GM19463 (cell line): ENCODE measurements at regions not wholly inside any gene's neighbourhood (a gene's known extent, or its start where the extent isn't known, plus 50 kb on each side); places are given as distances from the start of the nearest gene placed in this dataset.

Experiments
- ATAC-seq: cut with Tn5 transposase; IDR thresholded peaks from one replicate; pipeline ENCODE4 v1.9.1; 2021; ENCODE audit warnings: mild to moderate bottlenecking, moderate library complexity; ENCODE audit not compliant: unreplicated experiment

DNA sequence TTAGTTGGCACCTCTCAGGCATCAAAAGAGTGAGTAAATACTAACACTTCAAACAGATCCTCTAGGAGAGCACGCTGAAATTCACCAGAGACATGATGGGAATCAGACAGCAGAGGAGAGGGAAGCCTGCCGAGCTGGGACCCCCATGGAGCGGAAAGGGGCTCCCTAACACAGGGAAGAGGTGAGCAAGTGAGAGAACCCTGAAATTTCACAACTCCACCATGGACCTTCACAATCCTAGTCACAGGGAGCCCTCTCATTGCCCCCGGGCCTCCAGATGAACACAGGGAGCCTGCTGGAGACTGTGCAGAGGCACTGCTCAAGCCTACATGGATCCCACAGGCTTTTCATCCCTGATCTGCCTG is 59.2 kb upstream of the ANTXRL start:
- no peak for ATAC-seq

DNA sequence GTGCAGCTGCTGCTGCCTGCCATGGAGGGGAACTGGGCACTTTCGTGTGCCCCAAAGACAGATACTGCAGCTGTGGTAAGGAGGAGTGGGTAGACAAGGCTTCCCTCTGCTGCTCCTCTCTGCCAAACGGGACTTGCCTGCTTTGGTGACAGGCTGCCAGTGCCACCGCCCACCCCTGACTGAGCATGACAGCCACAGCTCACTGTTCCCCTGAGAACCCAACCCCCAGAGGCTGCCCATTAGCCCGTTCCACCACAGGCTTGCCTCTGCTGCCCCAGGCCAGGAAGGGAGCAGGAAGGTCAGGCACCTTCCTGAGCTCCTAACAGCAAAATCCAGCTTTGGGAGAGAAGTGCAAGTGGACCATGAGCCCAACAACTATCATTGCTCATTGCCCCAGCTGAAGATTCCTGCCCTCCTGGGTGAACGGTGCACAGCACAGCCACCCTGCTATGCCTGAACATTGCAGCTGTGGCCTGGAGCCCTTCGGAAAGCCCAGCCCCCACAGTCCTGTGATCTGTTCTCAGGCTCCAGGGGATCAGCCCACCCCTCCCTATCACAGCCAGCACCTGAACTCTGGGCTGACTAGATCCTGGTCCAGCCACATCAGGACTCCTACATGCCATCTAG is 58.7 kb upstream of the ANTXRL start:
- ATAC-seq = no peak

DNA sequence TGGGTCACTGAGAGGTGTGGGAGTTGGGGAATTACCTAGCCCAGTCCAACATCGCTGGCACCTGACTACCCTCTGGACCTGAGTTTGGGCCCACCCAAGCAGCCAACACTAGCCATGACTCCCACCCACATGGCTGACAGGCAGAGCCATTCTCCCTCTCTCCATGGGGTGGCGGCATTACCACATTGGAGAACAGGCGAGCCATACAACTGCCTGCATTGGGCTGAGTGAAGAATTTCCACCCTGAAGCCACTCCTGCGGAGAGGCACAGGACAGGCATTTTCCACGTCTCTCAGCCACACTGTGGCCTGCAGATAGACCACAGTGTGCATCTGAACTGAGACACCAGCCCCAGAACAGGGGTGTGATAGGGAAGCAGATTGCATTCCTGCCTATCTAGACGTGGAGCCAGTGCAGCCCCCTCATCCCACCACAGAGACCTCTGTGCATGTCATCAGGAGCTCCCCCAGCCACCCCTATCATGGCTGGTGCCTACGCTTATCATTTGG is 58.2 kb upstream of the ANTXRL start:
- peak; percentile 79 for ATAC-seq

DNA sequence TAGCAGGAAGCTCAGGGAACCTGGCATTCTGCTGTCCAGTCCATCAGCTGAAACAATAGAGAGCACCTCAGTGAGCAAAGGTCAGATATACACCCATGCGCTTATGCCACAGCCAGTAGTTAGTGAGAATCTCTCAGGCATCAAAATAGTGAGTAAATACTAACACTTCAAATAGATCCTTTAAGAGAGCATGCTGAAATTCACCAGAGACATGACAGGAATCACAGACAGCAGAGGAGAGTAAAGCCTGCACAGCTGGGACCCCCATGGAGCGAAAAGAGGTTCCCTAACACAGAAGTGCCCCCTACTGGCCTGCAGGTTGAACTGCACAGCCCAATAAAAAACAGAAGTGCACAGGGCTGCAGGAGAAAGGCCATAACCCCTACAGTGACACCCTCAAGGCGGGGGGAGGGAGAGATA is 57.6 kb upstream of the ANTXRL start:
- no peak for ATAC-seq

DNA sequence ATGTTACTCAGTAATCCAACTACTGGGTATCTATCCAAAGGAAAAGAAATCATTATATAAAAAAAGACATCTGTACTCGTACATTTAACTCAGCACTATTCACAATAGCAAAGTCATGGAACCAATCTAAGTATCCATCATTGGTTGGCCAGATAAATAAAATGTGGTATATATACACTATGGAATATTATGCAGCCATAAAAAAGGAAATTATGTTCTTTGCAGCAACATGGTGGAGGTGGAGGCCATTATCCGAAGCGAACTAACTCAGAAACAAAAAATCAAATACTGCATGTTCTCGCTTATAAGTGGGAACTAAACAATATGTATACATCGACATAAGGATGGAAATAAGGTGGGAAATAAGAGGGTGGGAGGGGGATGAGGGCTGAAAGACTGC is 56.2 kb upstream of the ANTXRL start:
- no peak for ATAC-seq

DNA sequence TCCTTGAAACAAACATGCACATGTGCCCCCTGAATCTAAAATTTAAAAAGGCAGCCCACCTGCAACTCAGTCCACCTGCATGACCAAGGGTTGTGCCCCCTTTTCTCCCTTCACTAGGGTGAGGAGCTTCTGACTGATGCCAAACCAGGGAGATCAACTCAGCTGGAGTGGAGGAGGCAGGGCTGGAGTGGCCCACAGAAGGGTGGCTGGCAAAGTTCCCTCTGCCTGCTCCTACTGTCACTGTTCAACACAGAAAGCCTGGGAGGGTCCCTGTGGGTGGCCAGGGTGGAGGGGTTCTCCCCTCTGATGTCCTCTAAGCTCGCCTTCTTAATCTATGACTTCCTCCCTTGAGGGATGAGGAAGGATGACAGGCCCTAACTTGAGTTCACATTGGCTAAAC is 55.7 kb upstream of the ANTXRL start:
- ATAC-seq = no peak

DNA sequence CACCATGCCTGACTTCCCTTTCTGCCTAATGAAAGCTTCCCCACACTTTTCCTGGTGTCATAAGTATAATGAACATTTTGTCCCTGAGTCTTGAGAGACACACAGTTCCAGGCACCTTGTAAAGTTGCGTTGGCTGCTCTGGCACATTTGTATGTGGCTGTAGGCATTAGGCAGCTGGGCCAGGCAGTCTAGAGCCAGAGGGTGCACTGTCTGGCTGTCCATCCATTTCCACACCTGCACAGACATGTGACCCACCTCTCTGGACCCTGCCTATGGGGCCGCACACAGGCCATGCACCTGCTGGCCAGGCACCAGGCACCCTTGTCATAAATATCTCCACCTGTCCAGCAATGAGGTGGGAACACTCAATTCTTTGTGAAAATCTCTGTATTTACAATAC is 54.7 kb upstream of the ANTXRL start:
- ATAC-seq = no peak

DNA sequence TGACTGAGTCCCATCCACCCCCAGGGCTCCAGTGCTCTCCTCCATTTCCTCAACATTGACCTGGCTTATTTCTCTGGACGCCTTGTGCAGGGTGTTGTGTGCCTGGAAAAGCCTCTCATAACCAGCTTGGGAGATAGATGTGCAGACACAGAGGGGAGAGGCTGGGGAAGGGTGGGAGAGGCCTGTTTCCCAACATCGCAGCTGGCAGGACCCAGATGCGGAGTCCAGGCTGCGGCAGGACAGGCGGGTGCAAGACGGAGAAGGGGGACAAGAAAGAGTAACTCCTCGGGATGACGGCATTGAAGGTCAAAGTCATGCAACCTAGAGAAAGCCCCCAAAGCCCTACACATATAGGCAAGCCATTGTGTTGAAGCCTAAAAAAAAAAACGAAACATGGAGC is 54.1 kb upstream of the ANTXRL start:
- ATAC-seq = no peak

DNA sequence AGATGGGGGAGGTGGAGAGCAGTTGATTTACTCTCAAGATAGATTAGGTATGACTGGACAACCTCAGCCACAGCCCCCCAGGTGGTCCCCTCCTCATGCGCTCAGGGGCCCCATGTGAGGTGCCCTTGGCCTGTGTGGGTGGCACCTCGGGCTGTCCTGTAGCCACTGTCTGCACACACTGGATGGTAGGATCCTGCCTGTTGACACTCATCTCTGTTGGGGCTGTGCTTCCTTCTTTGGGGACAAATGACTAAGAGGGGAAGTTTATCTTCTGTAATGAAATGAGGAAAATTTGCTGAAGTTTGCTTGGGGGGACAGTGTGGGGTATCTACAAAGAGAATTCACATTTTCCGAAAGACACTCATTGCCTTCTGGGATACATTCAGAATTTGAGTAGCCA is 53.6 kb upstream of the ANTXRL start:
- no peak for ATAC-seq

DNA sequence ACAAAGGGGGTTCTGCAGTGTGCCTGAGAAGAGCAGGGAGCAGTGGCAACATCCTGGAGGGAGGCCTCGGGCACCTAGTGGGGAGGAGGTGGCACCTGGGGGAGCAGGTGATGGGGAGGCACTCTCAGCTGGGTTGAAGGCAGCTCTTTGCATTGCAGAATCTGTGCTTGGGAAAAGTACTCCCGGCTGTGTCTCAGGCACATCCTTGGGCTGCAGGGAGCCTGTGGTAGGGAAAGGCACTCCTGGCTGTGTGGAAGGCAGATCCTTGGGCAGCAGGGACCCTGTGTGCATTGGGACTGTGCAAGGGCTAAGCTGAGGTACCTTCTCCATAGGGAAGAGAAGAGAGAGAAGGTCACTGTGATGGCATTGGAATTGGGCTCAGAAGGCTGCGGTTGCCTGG is 52.8 kb upstream of the ANTXRL start:
- no peak for ATAC-seq

DNA sequence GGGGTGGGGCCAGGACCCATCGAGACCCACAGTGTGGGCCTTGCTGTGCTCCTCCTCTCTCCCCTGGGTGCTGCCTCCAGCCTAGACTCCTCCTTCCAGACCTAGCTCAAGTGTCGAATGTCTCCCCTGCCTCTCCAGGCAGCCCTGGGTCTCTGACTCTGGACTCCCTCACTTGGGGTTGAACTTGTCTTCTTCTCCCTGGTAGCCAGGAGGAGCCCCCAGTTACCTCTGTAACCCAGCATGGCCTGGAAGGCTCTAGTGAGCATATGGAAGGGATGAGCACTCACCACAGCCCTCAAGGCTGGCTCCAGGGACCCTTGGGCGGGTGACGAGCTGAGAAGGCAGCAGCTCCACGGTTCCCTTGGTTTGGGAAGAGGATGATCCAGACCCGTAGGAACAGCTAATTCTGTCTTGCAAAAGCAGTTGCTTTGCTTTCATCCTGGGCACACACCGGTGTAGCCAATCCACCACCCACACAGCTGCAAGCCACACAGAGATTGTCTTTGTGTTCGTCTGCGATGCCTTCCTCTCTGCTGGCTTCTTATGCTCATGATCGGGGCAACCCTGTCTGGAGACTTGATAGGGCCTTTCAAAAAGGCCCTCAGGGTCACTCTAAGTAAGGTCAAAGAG is 52.3 kb upstream of the ANTXRL start:
- no peak for ATAC-seq

DNA sequence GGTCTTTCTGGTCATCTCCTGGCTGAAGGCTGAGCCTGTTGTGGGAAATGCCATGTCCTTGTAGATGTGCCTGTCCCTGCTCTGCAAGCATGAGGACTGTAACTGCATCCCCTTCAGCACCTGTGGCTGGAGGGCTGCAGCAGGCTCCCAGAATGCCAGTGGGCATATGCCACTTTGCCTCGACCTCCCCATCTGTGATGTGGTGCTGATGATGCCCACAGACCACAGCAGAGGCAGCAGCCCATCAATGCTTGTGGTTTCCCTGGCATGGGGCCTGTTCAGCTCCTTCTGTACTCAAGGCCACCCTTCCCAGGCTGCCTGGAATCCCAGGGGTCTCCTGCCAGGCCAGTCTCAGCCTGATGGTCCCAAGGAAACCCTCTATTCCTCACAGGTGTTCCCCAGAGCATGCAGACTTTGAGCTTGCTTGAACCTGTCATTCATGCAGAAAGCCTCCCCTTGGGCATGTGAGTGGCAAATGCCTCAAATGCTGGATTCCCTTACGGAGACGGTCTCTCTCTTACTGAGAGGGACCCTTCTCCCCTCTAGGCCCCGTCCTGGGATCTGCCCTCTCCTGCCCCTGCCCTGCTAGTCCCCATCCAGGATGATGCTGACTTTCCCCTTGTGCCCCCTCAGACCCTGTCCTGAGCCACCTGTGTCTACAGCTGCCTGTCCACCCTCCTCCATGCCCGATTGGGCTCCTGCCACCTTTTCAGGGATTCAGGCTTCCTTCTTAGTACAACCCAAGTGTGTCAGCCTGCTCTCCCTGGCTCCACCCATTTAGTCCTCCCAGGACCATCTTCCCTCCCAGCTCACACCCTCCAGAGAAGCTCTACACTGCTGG is 50.9 kb upstream of the ANTXRL start:
- no peak for ATAC-seq

DNA sequence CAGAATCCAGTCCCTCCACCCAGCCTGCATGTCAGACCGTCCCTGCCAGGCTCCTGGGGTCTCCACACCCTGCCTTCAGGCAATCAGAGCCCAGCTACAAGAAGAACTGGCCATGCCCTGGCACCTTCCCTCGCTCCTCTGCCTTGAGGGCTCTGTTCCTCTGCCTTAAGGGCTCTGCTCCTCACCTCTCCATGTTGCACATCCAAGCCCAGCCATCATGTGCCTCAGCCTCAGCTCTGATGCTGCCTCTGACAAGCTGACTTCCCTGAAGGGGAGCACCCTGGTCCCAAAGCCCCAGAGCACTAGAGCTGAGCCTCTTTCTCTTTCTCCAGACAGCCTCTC is 50.3 kb upstream of the ANTXRL start:
- no peak for ATAC-seq

DNA sequence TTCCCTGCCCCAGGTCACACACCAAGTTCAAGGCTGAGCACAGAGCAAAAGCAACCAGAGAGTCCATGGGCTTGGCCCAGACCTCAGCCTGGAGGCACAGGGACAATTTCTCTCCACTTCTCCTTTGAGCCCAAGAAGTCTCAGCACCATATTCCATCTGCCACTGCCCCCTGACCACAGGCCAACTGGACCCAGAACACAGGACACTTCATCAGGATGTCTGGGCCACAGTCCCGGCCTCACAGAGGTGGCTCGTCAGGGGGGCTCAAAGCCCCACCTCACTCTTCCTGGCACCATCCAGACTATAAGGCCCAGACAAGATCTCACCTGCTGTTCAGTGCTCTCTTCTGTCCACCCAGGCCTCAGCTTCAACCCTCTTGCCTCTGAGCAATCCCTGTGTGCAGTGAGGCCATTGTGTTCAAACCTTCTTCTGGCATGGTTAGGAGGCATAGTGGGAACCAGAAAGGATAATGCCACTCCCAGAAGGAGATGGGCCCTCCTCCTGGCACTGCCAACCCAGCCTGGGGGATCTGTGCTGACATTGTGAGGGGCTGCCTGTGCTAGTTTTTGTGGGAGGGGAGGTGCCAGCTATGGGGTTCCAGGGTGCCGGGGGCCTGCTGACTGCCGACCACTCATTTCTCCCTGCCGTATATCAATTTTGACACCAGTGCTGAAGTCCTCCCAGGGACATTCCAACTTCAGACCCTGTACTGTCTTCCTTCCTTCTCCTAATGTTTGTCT is 49.7 kb upstream of the ANTXRL start:
- no peak for ATAC-seq
